ENCODE measurements at regions not wholly inside any gene's neighbourhood (a gene's known extent, or its start where the extent isn't known, plus 50 kb on each side); places are given as distances from the start of the nearest gene placed in this dataset.

- H3K27ac Mint-ChIP-seq, result no peak overlapping the region
- DNase-seq (ENCODE audit: low spot score in 2 of 2, unreplicated experiment in 2 of 2), result no peak
- H3K27me3 Mint-ChIP-seq (ENCODE audit: low read depth), result peaks cover 2% of the 10 kb centered on the region
- H3K4me3 Mint-ChIP-seq, result no peak overlapping the region
- H3K9me3 Mint-ChIP-seq, result no peaks in the 10 kb centered on the region
- no peaks in the 10 kb centered on the region for H3K36me3 Mint-ChIP-seq
- H3K4me1 Mint-ChIP-seq, result peaks cover 24% of the 10 kb centered on the region
- TF ChIP-seq CTCF (IDR thresholded peaks at IDR 0.05; ENCODE audit: unreplicated experiment), result no peak
Observed at GRCh38 chr9:89928521-89929275, 323.9 kb downstream of the GADD45G start.

- no peak overlapping the region for H3K4me3 Mint-ChIP-seq
- no peak overlapping the region for H3K27ac Mint-ChIP-seq
- peaks cover 18% of the 10 kb centered on the region for H3K4me1 Mint-ChIP-seq
- TF ChIP-seq CTCF (IDR thresholded peaks at IDR 0.05; ENCODE audit: unreplicated experiment), result no peak
- H3K27me3 Mint-ChIP-seq (ENCODE audit: low read depth), result peaks cover 2% of the 10 kb centered on the region
- DNase-seq (ENCODE audit: low spot score in 2 of 2, unreplicated experiment in 2 of 2), result no peak
- H3K36me3 Mint-ChIP-seq, result no peaks in the 10 kb centered on the region
- no peaks in the 10 kb centered on the region for H3K9me3 Mint-ChIP-seq
Observed at GRCh38 chr9:89929315-89929672, 324.5 kb downstream of the GADD45G start.

GRCh38 chr9:89929673-89930480, 325.1 kb downstream of the GADD45G start:
- Mint-ChIP-seq H3K4me3 (no peak overlapping the region), H3K36me3 (no peaks in the 10 kb centered on the region), H3K4me1 (peaks cover 17% of the 10 kb centered on the region), H3K27ac (no peak overlapping the region), H3K27me3 (ENCODE audit: low read depth) (peaks cover 2% of the 10 kb centered on the region), H3K9me3 (no peaks in the 10 kb centered on the region)
- no peak for DNase-seq (ENCODE audit: low spot score in 2 of 2, unreplicated experiment in 2 of 2)
- TF ChIP-seq CTCF (IDR thresholded peaks at IDR 0.05; ENCODE audit: unreplicated experiment), result no peak

GRCh38 chr9:89933578-89933977, 328.8 kb downstream of the GADD45G start:
- no peaks in the 10 kb centered on the region for H3K9me3 Mint-ChIP-seq
- no peak for TF ChIP-seq CTCF (IDR thresholded peaks at IDR 0.05; ENCODE audit: unreplicated experiment)
- no peak for DNase-seq (ENCODE audit: low spot score in 2 of 2, unreplicated experiment in 2 of 2)
- H3K4me1 Mint-ChIP-seq, result peaks cover 14% of the 10 kb centered on the region
- no peak overlapping the region for H3K4me3 Mint-ChIP-seq
- no peaks in the 10 kb centered on the region for H3K36me3 Mint-ChIP-seq
- H3K27me3 Mint-ChIP-seq (ENCODE audit: low read depth), result no peaks in the 10 kb centered on the region
- no peak overlapping the region for H3K27ac Mint-ChIP-seq

GRCh38 chr9:89935115-89935514, 330.3 kb downstream of the GADD45G start:
- no peaks in the 10 kb centered on the region for H3K27me3 Mint-ChIP-seq (ENCODE audit: low read depth)
- no peaks in the 10 kb centered on the region for H3K36me3 Mint-ChIP-seq
- DNase-seq (ENCODE audit: low spot score in 2 of 2, unreplicated experiment in 2 of 2), result no peak
- H3K9me3 Mint-ChIP-seq, result no peaks in the 10 kb centered on the region
- no peak overlapping the region for H3K27ac Mint-ChIP-seq
- no peak overlapping the region for H3K4me3 Mint-ChIP-seq
- peaks cover 13% of the 10 kb centered on the region for H3K4me1 Mint-ChIP-seq
- TF ChIP-seq CTCF (IDR thresholded peaks at IDR 0.05; ENCODE audit: unreplicated experiment), result no peak

Measured in mesothelial cell of epicardium (in vitro differentiated cells).